ENCODE measurements at regions not wholly inside any gene's neighbourhood (a gene's known extent, or its start where the extent isn't known, plus 50 kb on each side); places are given as distances from the start of the nearest gene placed in this dataset.

DNA sequence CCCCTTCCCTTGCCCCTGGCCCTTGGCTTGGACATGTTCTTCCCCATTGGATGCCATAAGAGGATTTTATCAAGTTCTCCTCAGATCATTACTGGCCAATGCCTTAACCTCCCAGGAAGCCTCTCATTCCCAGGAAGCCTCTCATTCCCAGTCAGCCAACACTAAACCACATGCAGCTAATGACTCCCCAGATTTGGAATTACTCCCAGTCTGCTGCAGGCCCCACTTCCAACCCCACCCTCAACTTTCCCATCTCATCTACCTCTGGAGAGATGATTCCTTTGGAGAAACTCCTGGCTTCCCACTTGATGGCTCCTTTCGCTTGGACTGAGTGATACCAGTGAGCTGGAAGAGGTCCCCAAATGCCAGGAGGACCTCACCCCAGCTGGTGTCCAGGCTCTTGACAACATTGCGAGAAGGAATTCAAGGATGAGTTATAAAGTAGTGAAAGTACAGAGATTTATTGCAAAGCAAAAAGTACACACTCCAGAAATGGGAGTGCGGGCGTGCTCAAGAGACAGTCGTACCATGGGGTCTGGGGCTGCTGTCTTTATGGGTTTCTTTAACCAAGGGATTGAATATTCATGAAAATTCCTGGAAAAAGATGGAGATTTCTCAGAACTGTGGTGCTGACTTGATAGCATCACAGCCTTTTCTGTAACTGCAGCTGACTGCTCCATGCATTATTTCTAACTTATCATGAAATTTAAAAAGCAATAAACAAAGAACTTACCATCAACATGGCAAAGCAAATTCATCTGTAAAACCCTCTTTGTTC lies 117.2 kb upstream of the ADCY1 start:
- no peak overlapping the region for H4K5ac ChIP-seq (ENCODE audit: insufficient read length, low read depth, low read length)
- WGBS (ENCODE audit: extremely low coverage, insufficient read length, low lambda C conversion rate), result no CpG with 5 or more reads among the region's 5 CpGs

More for the DNA sequence above, 117.2 kb upstream of the ADCY1 start:
- no peak for TF ChIP-seq CTCF (conservative IDR thresholded peaks at IDR 0.05)
- Mint-ChIP-seq H3K4me1 (0 out of 4 replicates have a peak, but pooled peaks cover 0 to 2% of the 10 kb centered on the region in 2 experiments), H3K4me3 (no peak overlapping the region), H3K27me3 (ENCODE audit: low read depth) (no peaks in the 10 kb centered on the region; the same call in 1 of the 2 replicates), H3K27ac (no peak overlapping the region; a peak in 1 of 7 replicates), H3K36me3 (ENCODE audit: insufficient read depth in 1 of 3, low read depth in 3 of 3) (no peaks in the 10 kb centered on the region; a peak in 1 of 7 replicates), H3K9me3 (no peaks in the 10 kb centered on the region)
- no peak overlapping the region for H2AFZ ChIP-seq (ENCODE audit: low read length)
- no peak overlapping the region for H3K56ac ChIP-seq (ENCODE audit: insufficient read length, low read depth, low read length)
- H3K4me1 ChIP-seq (ENCODE audit: insufficient read depth, low read length), result no peaks in the 10 kb centered on the region
- H2BK120ac ChIP-seq (ENCODE audit: low read depth, low read length, poor library complexity, severe bottlenecking), result no peak overlapping the region
- DNase-seq, result no peak
- H4K91ac ChIP-seq (ENCODE audit: insufficient read length, low read depth, low read length), result no peak overlapping the region
- H3K79me2 ChIP-seq (ENCODE audit: insufficient read depth, low read length), result no peaks in the 10 kb centered on the region
- no peak overlapping the region for H3K4me2 ChIP-seq (ENCODE audit: insufficient read depth, insufficient read length, low read length)
- H3K27me3 ChIP-seq (ENCODE audit: insufficient read depth, low read length), result no peaks in the 10 kb centered on the region
- H2BK15ac ChIP-seq (ENCODE audit: low read depth, low read length), result no peak overlapping the region
- H3K9ac ChIP-seq (ENCODE audit: extremely low read depth, insufficient read length, low read length), result no peak overlapping the region
- no peak overlapping the region for H3K18ac ChIP-seq (ENCODE audit: insufficient read length, low read depth, low read length)
- H2BK5ac ChIP-seq (ENCODE audit: insufficient read length, low read length), result no peak overlapping the region
- H3K27ac ChIP-seq (ENCODE audit: insufficient read length, low read depth, low read length), result no peak overlapping the region
- no peak overlapping the region for H4K8ac ChIP-seq (replicated peaks; ENCODE audit: insufficient read length, low read depth, low read length)
- no peak overlapping the region for H3K14ac ChIP-seq (ENCODE audit: insufficient read depth, low read length)
- no peaks in the 10 kb centered on the region for H3K79me1 ChIP-seq (ENCODE audit: insufficient read depth, low read depth, low read length, poor library complexity, severe bottlenecking)
- no peaks in the 10 kb centered on the region for H3K9me3 ChIP-seq (ENCODE audit: control insufficient read depth, low read depth, low read length)
- no peaks in the 10 kb centered on the region for H4K20me1 ChIP-seq (ENCODE audit: control insufficient read depth, insufficient read depth, insufficient read length)
- H2AK5ac ChIP-seq (ENCODE audit: insufficient read length, low read length), result no peak overlapping the region
- H3K4ac ChIP-seq (ENCODE audit: low read depth, low read length), result no peak overlapping the region
- no peak overlapping the region for H3K23ac ChIP-seq (ENCODE audit: insufficient read length, low read depth, low read length)
- H3K23me2 ChIP-seq (ENCODE audit: insufficient read length, low read depth, low read length, poor library complexity, severe bottlenecking), result no peaks in the 10 kb centered on the region
- no peak overlapping the region for H2BK12ac ChIP-seq (ENCODE audit: insufficient read length, low read depth, low read length)
- no peak overlapping the region for H2BK20ac ChIP-seq (ENCODE audit: low read depth, low read length, poor library complexity, severe bottlenecking)
- no peak overlapping the region for H3T11ph ChIP-seq (ENCODE audit: low read length)
